ENCODE measurements at regions not wholly inside any gene's neighbourhood (a gene's known extent, or its start where the extent isn't known, plus 50 kb on each side); places are given as distances from the start of the nearest gene placed in this dataset.

DNA sequence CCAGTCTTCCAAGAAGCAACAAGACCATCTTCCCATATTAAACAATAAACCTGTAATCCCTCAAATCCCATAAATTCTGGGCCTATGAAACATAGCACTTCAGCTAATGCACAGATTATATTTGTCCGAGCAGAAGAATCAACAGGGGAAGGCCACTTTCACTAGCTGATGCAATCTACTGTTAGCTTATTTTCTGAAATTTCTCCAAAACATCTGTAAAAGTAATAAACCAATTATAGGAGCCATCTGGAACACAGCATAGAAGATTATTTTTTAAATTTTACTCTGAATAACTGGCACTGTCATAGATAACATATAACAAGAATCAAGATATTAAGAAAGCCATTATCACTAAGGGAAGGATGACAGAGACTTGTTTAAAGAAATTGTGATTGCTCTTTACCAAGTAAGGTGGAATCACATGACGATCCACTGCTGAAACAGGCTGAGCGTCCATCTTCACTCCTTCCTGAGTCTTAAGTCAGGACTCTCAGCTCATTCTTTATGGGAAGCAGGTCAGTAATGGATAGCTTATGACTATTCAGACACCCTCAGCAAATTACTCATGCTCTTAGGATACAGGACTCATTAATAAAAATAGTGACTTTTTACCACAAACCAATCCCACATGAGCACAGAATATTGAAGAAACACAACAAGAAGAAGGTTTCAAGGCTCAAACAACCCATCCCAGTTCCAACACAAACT lies 719.5 kb downstream of the XPNPEP1 start:
- TF ChIP-seq, protein P1, sequence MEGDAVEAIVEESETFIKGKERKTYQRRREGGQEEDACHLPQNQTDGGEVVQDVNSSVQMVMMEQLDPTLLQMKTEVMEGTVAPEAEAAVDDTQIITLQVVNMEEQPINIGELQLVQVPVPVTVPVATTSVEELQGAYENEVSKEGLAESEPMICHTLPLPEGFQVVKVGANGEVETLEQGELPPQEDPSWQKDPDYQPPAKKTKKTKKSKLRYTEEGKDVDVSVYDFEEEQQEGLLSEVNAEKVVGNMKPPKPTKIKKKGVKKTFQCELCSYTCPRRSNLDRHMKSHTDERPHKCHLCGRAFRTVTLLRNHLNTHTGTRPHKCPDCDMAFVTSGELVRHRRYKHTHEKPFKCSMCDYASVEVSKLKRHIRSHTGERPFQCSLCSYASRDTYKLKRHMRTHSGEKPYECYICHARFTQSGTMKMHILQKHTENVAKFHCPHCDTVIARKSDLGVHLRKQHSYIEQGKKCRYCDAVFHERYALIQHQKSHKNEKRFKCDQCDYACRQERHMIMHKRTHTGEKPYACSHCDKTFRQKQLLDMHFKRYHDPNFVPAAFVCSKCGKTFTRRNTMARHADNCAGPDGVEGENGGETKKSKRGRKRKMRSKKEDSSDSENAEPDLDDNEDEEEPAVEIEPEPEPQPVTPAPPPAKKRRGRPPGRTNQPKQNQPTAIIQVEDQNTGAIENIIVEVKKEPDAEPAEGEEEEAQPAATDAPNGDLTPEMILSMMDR (IDR thresholded peaks at IDR 0.05) = no peak
- no peak for TF ChIP-seq POLR2A (IDR thresholded peaks at IDR 0.05)

Measured in heart left ventricle (tissue), 13 donors.